ENCODE measurements at regions not wholly inside any gene's neighbourhood (a gene's known extent, or its start where the extent isn't known, plus 50 kb on each side); places are given as distances from the start of the nearest gene placed in this dataset.

DNA sequence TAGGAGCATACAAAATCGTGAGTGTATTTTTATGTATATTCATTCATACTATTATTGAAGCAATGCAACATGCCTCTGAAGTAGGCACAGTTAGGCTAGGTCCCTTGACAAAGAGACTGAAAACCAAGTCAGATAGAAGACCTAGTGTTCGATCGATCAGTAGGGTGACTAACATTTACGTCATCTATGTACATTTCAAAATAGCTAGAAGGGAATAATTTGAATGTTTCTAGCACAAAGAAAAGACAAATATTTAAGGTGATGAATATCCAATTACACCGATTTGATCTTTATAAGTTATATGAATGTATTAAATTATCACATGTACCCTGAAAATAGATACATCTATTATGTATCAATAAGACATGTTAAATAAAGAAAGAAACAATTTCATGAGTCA is 610.1 kb downstream of the TOX3 start:
- Histone ChIP-seq H3K4me3 (replicated peaks; ENCODE audit: insufficient read depth, low read length) (no peak overlapping the region), H3K27ac (replicated peaks) (no peak overlapping the region)
- no peak for TF ChIP-seq GABPA (IDR thresholded peaks at IDR 0.05; ENCODE audit: low read depth)

DNA sequence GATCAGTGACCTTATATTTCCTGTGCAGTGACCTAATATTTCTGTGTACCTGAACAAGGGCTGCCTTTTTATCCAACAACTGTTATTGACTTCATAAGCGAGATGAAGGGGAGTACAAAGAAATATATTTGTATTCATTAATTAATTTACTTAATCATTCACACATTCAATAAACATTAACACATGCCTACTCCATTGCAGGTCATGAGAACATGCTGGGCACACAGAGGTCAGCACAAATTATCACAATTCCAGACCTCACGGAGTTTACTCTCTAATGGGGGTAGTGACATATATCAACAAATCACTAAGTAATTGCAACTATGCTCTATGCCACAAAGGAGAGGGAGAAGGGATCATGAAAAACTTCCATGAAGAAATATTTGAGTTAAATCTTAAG is 614.6 kb downstream of the TOX3 start:
- TF ChIP-seq SPI1 (IDR thresholded peaks at IDR 0.05; ENCODE audit: borderline replicate concordance, low read depth) = no peak
- no peak for TF ChIP-seq GABPA (IDR thresholded peaks at IDR 0.05; ENCODE audit: low read depth)
- TF ChIP-seq, protein P1, sequence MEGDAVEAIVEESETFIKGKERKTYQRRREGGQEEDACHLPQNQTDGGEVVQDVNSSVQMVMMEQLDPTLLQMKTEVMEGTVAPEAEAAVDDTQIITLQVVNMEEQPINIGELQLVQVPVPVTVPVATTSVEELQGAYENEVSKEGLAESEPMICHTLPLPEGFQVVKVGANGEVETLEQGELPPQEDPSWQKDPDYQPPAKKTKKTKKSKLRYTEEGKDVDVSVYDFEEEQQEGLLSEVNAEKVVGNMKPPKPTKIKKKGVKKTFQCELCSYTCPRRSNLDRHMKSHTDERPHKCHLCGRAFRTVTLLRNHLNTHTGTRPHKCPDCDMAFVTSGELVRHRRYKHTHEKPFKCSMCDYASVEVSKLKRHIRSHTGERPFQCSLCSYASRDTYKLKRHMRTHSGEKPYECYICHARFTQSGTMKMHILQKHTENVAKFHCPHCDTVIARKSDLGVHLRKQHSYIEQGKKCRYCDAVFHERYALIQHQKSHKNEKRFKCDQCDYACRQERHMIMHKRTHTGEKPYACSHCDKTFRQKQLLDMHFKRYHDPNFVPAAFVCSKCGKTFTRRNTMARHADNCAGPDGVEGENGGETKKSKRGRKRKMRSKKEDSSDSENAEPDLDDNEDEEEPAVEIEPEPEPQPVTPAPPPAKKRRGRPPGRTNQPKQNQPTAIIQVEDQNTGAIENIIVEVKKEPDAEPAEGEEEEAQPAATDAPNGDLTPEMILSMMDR (IDR thresholded peaks at IDR 0.05; ENCODE audit: insufficient read depth, low read length) = no peak
- TF ChIP-seq, protein P2, sequence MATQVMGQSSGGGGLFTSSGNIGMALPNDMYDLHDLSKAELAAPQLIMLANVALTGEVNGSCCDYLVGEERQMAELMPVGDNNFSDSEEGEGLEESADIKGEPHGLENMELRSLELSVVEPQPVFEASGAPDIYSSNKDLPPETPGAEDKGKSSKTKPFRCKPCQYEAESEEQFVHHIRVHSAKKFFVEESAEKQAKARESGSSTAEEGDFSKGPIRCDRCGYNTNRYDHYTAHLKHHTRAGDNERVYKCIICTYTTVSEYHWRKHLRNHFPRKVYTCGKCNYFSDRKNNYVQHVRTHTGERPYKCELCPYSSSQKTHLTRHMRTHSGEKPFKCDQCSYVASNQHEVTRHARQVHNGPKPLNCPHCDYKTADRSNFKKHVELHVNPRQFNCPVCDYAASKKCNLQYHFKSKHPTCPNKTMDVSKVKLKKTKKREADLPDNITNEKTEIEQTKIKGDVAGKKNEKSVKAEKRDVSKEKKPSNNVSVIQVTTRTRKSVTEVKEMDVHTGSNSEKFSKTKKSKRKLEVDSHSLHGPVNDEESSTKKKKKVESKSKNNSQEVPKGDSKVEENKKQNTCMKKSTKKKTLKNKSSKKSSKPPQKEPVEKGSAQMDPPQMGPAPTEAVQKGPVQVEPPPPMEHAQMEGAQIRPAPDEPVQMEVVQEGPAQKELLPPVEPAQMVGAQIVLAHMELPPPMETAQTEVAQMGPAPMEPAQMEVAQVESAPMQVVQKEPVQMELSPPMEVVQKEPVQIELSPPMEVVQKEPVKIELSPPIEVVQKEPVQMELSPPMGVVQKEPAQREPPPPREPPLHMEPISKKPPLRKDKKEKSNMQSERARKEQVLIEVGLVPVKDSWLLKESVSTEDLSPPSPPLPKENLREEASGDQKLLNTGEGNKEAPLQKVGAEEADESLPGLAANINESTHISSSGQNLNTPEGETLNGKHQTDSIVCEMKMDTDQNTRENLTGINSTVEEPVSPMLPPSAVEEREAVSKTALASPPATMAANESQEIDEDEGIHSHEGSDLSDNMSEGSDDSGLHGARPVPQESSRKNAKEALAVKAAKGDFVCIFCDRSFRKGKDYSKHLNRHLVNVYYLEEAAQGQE (IDR thresholded peaks at IDR 0.05; ENCODE audit: insufficient replicate concordance, low read depth) = no peak
- no peak for TF ChIP-seq POLR2AphosphoS5 (IDR thresholded peaks at IDR 0.05; ENCODE audit: low read depth)
- Histone ChIP-seq H3K27me3 (ENCODE audit: insufficient read depth, poor library complexity, severe bottlenecking) (no peaks in the 10 kb centered on the region), H3K27ac (replicated peaks) (no peak overlapping the region), H3K4me3 (replicated peaks; ENCODE audit: insufficient read depth, low read length) (no peak overlapping the region)
- DNase-seq (ENCODE audit: low read depth in 1 of 2, low spot score in 1 of 2) = no peak

More for the DNA sequence above, 610.1 kb downstream of the TOX3 start:
- H3K27me3 ChIP-seq (ENCODE audit: insufficient read depth, poor library complexity, severe bottlenecking) = no peaks in the 10 kb centered on the region
- no peak for DNase-seq (ENCODE audit: low read depth in 1 of 2, low spot score in 1 of 2)

DNA sequence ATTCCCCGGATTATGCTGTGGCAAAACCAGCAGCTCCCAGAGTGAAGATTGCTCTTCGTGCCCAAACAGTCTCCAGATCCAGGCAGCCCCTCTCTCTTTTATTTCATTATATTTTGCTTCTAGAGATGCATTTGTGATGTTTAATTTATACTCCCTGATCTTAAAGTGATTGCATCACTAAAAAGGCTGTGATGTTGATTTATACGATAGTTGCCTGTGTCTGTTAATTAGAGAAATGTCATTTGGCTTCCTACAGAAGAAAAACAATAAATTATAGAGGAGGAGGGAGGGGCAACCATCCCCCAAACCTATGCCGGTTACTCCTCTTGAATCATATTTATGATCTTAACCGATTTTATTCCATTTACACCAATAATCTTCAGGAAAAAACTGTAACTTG is 615.3 kb downstream of the TOX3 start:
- no peak for DNase-seq (ENCODE audit: low read depth in 1 of 2, low spot score in 1 of 2)
- H3K27me3 ChIP-seq (ENCODE audit: insufficient read depth, poor library complexity, severe bottlenecking) = no peaks in the 10 kb centered on the region
- no peak overlapping the region for H3K4me3 ChIP-seq (replicated peaks; ENCODE audit: insufficient read depth, low read length)
- no peak overlapping the region for H3K27ac ChIP-seq (replicated peaks)
- TF ChIP-seq, protein P1 (IDR thresholded peaks at IDR 0.05; ENCODE audit: insufficient read depth, low read length) = no peak
- no peak for TF ChIP-seq SPI1 (IDR thresholded peaks at IDR 0.05; ENCODE audit: borderline replicate concordance, low read depth)
- TF ChIP-seq, protein P2 (IDR thresholded peaks at IDR 0.05; ENCODE audit: insufficient replicate concordance, low read depth) = no peak
- TF ChIP-seq GABPA (IDR thresholded peaks at IDR 0.05; ENCODE audit: low read depth) = no peak
- no peak for TF ChIP-seq POLR2AphosphoS5 (IDR thresholded peaks at IDR 0.05; ENCODE audit: low read depth)

DNA sequence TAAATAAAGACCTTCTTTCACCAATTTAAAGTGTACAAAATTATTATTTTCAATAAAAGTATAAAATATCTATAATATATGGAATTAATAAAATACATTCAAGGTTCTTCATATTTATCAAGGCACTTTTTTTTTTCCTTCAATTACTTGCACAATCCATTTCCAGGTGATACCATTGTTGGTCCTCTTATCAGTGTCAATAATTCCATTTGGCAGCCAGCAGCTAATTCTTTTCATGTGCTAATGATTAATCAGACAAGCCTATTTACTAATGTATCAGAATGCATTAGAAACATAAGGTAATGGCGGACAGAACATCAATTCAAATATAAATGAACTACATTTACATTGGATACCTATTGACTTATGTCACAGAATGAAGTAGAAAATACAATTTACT is 622.2 kb downstream of the TOX3 start:
- H3K4me3 ChIP-seq (replicated peaks; ENCODE audit: insufficient read depth, low read length) = no peak overlapping the region
- DNase-seq (ENCODE audit: low read depth in 1 of 2, low spot score in 1 of 2) = no peak
- no peaks in the 10 kb centered on the region for H3K27me3 ChIP-seq (ENCODE audit: insufficient read depth, poor library complexity, severe bottlenecking)
- H3K27ac ChIP-seq (replicated peaks) = no peak overlapping the region
- no peak for TF ChIP-seq SPI1 (IDR thresholded peaks at IDR 0.05; ENCODE audit: borderline replicate concordance, low read depth)
- TF ChIP-seq, protein P2 (IDR thresholded peaks at IDR 0.05; ENCODE audit: insufficient replicate concordance, low read depth) = no peak
- no peak for TF ChIP-seq POLR2AphosphoS5 (IDR thresholded peaks at IDR 0.05; ENCODE audit: low read depth)
- TF ChIP-seq, protein P1 (IDR thresholded peaks at IDR 0.05; ENCODE audit: insufficient read depth, low read length) = no peak
- no peak for TF ChIP-seq GABPA (IDR thresholded peaks at IDR 0.05; ENCODE audit: low read depth)

All from HL-60 (cell line).